Astrocyte (in vitro differentiated cells and primary cell): ENCODE measurements at regions not wholly inside any gene's neighbourhood (a gene's known extent, or its start where the extent isn't known, plus 50 kb on each side); places are given as distances from the start of the nearest gene placed in this dataset.

Source experiments
- EZH2 ChIP-seq: IDR thresholded peaks from 2 replicates; pipeline ENCODE4 v1.6.1; 2012; ENCODE audit warnings: mild to moderate bottlenecking, low read length, inconsistent platforms; ENCODE audit not compliant: insufficient read depth
- TF ChIP-seq, protein P1 (sequence below): IDR thresholded peaks from 2 replicates; pipeline ENCODE4 v1.5.1; 2011; ENCODE audit warnings: low read depth, mild to moderate bottlenecking, inconsistent platforms, low read length, moderate library complexity; ENCODE audit not compliant: insufficient read depth

DNA sequence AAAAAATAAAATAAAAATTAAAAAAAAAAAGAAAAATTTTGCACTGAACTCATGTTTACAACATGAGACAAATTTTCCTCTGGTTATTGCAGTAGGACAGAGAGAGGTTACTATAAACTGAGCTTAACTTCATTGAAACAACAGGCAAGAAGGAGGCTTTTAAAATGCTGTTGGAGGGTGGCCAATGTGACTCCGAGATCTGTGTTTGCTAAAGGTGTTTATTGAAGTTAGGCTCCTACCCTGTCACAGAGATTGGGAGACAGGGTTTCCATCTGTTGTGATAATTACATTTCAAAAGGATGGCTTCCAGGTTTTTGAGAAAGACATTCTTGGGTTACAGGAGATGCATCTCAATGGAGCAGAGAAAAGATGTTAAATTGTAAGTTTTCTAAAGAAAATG, 370.5 kb upstream of the HS3ST1 start:
- TF ChIP-seq, protein P1, sequence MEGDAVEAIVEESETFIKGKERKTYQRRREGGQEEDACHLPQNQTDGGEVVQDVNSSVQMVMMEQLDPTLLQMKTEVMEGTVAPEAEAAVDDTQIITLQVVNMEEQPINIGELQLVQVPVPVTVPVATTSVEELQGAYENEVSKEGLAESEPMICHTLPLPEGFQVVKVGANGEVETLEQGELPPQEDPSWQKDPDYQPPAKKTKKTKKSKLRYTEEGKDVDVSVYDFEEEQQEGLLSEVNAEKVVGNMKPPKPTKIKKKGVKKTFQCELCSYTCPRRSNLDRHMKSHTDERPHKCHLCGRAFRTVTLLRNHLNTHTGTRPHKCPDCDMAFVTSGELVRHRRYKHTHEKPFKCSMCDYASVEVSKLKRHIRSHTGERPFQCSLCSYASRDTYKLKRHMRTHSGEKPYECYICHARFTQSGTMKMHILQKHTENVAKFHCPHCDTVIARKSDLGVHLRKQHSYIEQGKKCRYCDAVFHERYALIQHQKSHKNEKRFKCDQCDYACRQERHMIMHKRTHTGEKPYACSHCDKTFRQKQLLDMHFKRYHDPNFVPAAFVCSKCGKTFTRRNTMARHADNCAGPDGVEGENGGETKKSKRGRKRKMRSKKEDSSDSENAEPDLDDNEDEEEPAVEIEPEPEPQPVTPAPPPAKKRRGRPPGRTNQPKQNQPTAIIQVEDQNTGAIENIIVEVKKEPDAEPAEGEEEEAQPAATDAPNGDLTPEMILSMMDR, result no peak
- no peak for TF ChIP-seq EZH2
